ENCODE measurements at regions not wholly inside any gene's neighbourhood (a gene's known extent, or its start where the extent isn't known, plus 50 kb on each side); places are given as distances from the start of the nearest gene placed in this dataset.

- DNase-seq (ENCODE audit: low spot score), result no peak
- Mint-ChIP-seq H3K4me3 (no peak overlapping the region), H3K4me1 (peaks cover 10% of the 10 kb centered on the region), H3K27ac (no peak overlapping the region), H3K27me3 (ENCODE audit: low read depth) (no peaks in the 10 kb centered on the region; the same call in 1 of the 2 replicates), H3K36me3 (peaks cover 33% of the 10 kb centered on the region), H3K9me3 (peaks cover 44% of the 10 kb centered on the region)
- no peak for TF ChIP-seq TEAD1 (CRISPR knock-in tag; IDR thresholded peaks at IDR 0.05)
- TF ChIP-seq TCF7 (CRISPR knock-in tag; IDR thresholded peaks at IDR 0.05; ENCODE audit: low read depth), result no peak
- no peak for TF ChIP-seq FOXP4 (CRISPR knock-in tag; IDR thresholded peaks at IDR 0.05)
- TF ChIP-seq ATF3 (CRISPR knock-in tag; conservative IDR thresholded peaks at IDR 0.05), result no peak
- no peak for TF ChIP-seq KAT7 (CRISPR knock-in tag; IDR thresholded peaks at IDR 0.05; ENCODE audit: borderline replicate concordance)
- no peak for TF ChIP-seq CBFB (CRISPR knock-in tag; IDR thresholded peaks at IDR 0.05; ENCODE audit: low read depth)
- TF ChIP-seq NFYB (CRISPR knock-in tag; conservative IDR thresholded peaks at IDR 0.05; ENCODE audit: low read depth), result no peak
- TF ChIP-seq OVOL2 (CRISPR knock-in tag; IDR thresholded peaks at IDR 0.05; ENCODE audit: borderline replicate concordance), result no peak
- no peak for TF ChIP-seq ZNF281 (CRISPR knock-in tag; IDR thresholded peaks at IDR 0.05)
- no peak for TF ChIP-seq ZNF512 (CRISPR knock-in tag; IDR thresholded peaks at IDR 0.05; ENCODE audit: borderline replicate concordance)
- no peak for TF ChIP-seq USF1 (CRISPR knock-in tag; IDR thresholded peaks at IDR 0.05)
- no peak for TF ChIP-seq MYBL2 (CRISPR knock-in tag; IDR thresholded peaks at IDR 0.05)
- TF ChIP-seq NR3C1 (CRISPR knock-in tag; conservative IDR thresholded peaks at IDR 0.05; ENCODE audit: low read depth), result no peak
- TF ChIP-seq ZBTB43 (CRISPR knock-in tag; IDR thresholded peaks at IDR 0.05), result no peak
- TF ChIP-seq TP53 (CRISPR knock-in tag; IDR thresholded peaks at IDR 0.05), result no peak
- TF ChIP-seq ZNF263 (CRISPR knock-in tag; IDR thresholded peaks at IDR 0.05; ENCODE audit: low read depth), result no peak
- TF ChIP-seq ELF4 (CRISPR knock-in tag; IDR thresholded peaks at IDR 0.05; ENCODE audit: low read depth), result no peak
- TF ChIP-seq PREB (CRISPR knock-in tag; IDR thresholded peaks at IDR 0.05; ENCODE audit: borderline replicate concordance), result no peak
- no peak for ATAC-seq
- ChIA-PET POLR2A (no interaction called here), CTCF (no interaction called here)
These were observed 128.4 kb upstream of the SMAD3 start for GRCh38 chr15:66936861-66937582.
